Naive thymus-derived CD8-positive, alpha-beta T cell (primary cell): ENCODE measurements at regions not wholly inside any gene's neighbourhood (a gene's known extent, or its start where the extent isn't known, plus 50 kb on each side); places are given as distances from the start of the nearest gene placed in this dataset.

Experiments
- ATAC-seq, 2 donors: fragments of 150-1000 bp; cut with Tn5 transposase in 1 of 2; sonication (Bioruptor Pico), chemical (Tn5 transposase) in 1 of 2; 1 replicate in 1 of 2; 2 replicates in 1 of 2; pipeline ENCODE4 v1.10.0; 2021; ENCODE audit warnings: mild to moderate bottlenecking in 2 of 2, moderate library complexity in 2 of 2
- POLR2A ChIA-PET: fragments of 350-600 bp; sonication (Branson Sonifier 250); formaldehyde crosslinking; loops from one replicate; lab custom pipeline; 2021; ENCODE audit warnings: antibody characterized with exemption; lab: Charles Lee
- DNase-seq, 10 donors: peaks; one replicate each; pipeline versions ENCODE4 v3.0.0 to v3.0.0-alpha.2; 2020 to 2022
- H3K27ac Mint-ChIP-seq, 10 donors: one replicate each; pipeline ENCODE4 v1.8.0; 2020 to 2022; ENCODE audit warnings: mild to moderate bottlenecking in 10 of 10, mixed read lengths in 10 of 10, moderate library complexity in 4 of 10, inconsistent platforms in 1 of 10
- H3K27me3 Mint-ChIP-seq, 5 donors: one replicate each; pipeline ENCODE4 v1.8.0; 2021 to 2022; ENCODE audit warnings: mixed read lengths in 5 of 5
- H3K36me3 Mint-ChIP-seq, 3 donors: one replicate each; pipeline ENCODE4 v1.8.0; 2020 to 2022; ENCODE audit warnings: mixed read lengths in 3 of 3, mild to moderate bottlenecking in 2 of 3, inconsistent platforms in 1 of 3
- H3K4me1 Mint-ChIP-seq, 4 donors: one replicate each; pipeline ENCODE4 v1.8.0; 2021 to 2022; ENCODE audit warnings: mixed read lengths in 4 of 4
- H3K4me3 Mint-ChIP-seq, 10 donors: one replicate each; pipeline ENCODE4 v1.8.0; 2020 to 2022; ENCODE audit warnings: mild to moderate bottlenecking in 10 of 10, mixed read lengths in 10 of 10, moderate library complexity in 6 of 10, inconsistent platforms in 1 of 10
- H3K9me3 Mint-ChIP-seq, 9 donors: one replicate each; pipeline ENCODE4 v1.8.0; 2020 to 2022; ENCODE audit warnings: mixed read lengths in 9 of 9, mild to moderate bottlenecking in 3 of 9, inconsistent platforms in 1 of 9, moderate library complexity in 1 of 9

DNA sequence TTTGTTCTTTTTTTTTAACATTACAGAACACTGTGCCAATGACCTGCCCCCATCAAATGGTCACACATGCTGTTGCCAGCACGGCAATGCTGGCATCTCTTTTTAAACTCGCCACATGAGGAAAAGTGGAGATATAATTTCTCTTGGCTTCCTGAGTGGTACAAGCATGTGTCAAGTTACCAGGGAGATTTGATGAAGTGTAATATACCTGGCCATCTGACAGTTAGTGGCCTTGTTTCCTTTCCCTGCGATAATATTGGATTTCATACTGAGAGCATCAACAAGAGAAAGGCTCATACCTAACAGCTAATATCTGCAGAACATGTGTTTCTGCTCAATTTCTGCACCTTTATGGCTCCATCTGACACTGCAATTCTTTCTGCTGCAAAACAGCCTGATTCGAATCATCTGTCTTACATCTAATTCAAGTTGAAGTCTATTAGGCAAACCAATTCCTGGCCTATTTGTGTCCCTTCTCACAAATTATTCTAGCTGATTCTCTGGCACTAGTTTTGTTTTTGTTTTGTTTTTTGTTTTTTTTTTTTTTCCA, 519.5 kb downstream of the PREX1 start:
- Mint-ChIP-seq H3K36me3 (no peaks in the 10 kb centered on the region), H3K27ac (peak overlapping the region in 1 of 10 donors; percentile 11), H3K9me3 (no peaks in the 10 kb centered on the region), H3K4me1 (no peaks in the 10 kb centered on the region), H3K27me3 (peaks cover 0 to 12% (median 7%) of the 10 kb centered on the region in 5 donors), H3K4me3 (no peak overlapping the region)
- ATAC-seq (no peak), DNase-seq (no peak)
- POLR2A ChIA-PET: no interaction called here

DNA sequence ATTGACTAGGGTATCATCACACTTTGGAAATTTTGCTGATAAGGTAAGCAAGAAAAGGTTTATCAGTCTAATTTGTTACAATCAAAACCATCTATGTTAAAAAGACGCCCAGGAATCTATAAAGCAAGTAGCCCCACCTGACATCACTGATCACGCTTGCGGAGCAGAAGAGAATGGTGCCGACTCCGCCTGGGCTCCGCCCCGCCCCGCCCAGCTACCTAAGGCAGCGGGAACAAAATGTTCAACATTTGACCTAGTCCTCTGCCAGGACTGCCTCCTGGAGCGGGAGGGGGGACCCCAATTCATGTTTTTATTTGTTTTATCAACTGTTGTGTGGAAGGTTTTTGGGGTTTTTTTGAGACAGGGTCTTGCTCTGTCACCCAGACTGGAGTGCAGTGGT, 520.5 kb downstream of the PREX1 start:
- ATAC-seq (no peak), DNase-seq (no peak)
- POLR2A ChIA-PET: no interaction called here
- no peak overlapping the region for H3K4me3 Mint-ChIP-seq
- H3K9me3 Mint-ChIP-seq: no peaks in the 10 kb centered on the region
- H3K27me3 Mint-ChIP-seq: peaks cover 2 to 15% (median 12%) of the 10 kb centered on the region in 5 donors
- H3K27ac Mint-ChIP-seq: peak overlapping the region in 1 of 10 donors; percentile 81
- no peaks in the 10 kb centered on the region for H3K36me3 Mint-ChIP-seq
- no peaks in the 10 kb centered on the region for H3K4me1 Mint-ChIP-seq

GRCh38 chr20:48302844-48303542, 517.7 kb upstream of the SULF2 start:
- Mint-ChIP-seq H3K27ac (no peak overlapping the region), H3K36me3 (peaks cover 0 to 3% (median 0%) of the 10 kb centered on the region in 3 donors), H3K27me3 (peaks cover 0 to 14% (median 8%) of the 10 kb centered on the region in 5 donors), H3K9me3 (peaks cover 0 to 2% (median 0%) of the 10 kb centered on the region in 9 donors), H3K4me3 (no peak overlapping the region), H3K4me1 (no peaks in the 10 kb centered on the region)
- ATAC-seq (no peak), DNase-seq (no peak)
- POLR2A ChIA-PET: no interaction called here

GRCh38 chr20:48302149-48302548, 516.9 kb upstream of the SULF2 start:
- peaks cover 0 to 14% (median 8%) of the 10 kb centered on the region in 5 donors for H3K27me3 Mint-ChIP-seq
- no peak overlapping the region for H3K27ac Mint-ChIP-seq
- DNase-seq: no peak
- no peak for ATAC-seq
- POLR2A ChIA-PET: no interaction called here
- no peak overlapping the region for H3K4me3 Mint-ChIP-seq
- H3K36me3 Mint-ChIP-seq: peaks cover 0 to 3% (median 0%) of the 10 kb centered on the region in 3 donors
- H3K9me3 Mint-ChIP-seq: peaks cover 0 to 2% (median 0%) of the 10 kb centered on the region in 9 donors
- H3K4me1 Mint-ChIP-seq: no peaks in the 10 kb centered on the region

DNA sequence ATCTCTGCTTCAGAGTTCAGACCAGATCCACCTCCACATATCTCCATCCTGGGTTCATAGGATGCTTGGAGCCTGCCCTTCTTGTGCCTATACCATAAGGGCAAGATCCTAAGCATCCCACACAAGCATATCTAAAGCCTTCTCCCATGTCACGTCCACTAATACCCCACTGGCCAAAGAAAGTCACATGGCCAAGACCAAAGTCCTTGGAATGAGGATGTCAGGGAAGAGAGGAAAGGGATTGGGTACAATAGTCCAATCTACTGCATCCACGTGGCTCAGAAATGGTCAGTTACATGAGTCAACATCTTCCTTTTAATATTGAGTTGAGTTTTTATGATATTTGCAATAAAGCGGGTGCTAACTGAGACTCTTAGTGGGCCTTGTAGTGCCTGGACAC, 515.9 kb upstream of the SULF2 start:
- H3K36me3 Mint-ChIP-seq: peaks cover 0 to 3% (median 0%) of the 10 kb centered on the region in 3 donors
- H3K27me3 Mint-ChIP-seq: peaks cover 0 to 14% (median 8%) of the 10 kb centered on the region in 5 donors
- DNase-seq (no peak), ATAC-seq (no peak)
- H3K27ac Mint-ChIP-seq: no peak overlapping the region
- POLR2A ChIA-PET: no interaction called here
- H3K9me3 Mint-ChIP-seq: peaks cover 0 to 2% (median 0%) of the 10 kb centered on the region in 9 donors
- H3K4me1 Mint-ChIP-seq: no peaks in the 10 kb centered on the region
- no peak overlapping the region for H3K4me3 Mint-ChIP-seq

DNA sequence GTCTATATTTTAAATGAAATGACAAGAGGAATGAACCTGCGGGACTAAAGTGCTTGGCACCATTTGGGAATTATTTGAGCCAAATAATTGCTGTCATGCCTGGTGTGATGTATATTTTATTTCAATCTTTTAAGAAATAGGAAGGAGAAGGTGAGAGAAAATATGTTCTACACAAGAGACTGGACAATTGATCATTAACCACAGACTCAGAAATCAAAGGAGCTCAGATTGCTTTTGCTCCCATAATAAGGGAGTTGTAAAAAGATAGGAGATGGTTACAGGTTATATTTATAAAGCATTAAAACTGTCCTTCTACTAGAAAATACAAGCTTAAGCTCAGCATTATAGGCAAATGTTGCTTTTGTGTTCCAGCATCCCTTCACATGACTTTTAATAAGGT, 515.2 kb upstream of the SULF2 start:
- H3K27me3 Mint-ChIP-seq: peaks cover 0 to 14% (median 8%) of the 10 kb centered on the region in 5 donors
- POLR2A ChIA-PET: no interaction called here
- H3K9me3 Mint-ChIP-seq: peaks cover 0 to 2% (median 0%) of the 10 kb centered on the region in 9 donors
- no peak overlapping the region for H3K4me3 Mint-ChIP-seq
- DNase-seq (no peak), ATAC-seq (no peak)
- peaks cover 0 to 3% (median 0%) of the 10 kb centered on the region in 3 donors for H3K36me3 Mint-ChIP-seq
- H3K27ac Mint-ChIP-seq: no peak overlapping the region
- no peaks in the 10 kb centered on the region for H3K4me1 Mint-ChIP-seq

DNA sequence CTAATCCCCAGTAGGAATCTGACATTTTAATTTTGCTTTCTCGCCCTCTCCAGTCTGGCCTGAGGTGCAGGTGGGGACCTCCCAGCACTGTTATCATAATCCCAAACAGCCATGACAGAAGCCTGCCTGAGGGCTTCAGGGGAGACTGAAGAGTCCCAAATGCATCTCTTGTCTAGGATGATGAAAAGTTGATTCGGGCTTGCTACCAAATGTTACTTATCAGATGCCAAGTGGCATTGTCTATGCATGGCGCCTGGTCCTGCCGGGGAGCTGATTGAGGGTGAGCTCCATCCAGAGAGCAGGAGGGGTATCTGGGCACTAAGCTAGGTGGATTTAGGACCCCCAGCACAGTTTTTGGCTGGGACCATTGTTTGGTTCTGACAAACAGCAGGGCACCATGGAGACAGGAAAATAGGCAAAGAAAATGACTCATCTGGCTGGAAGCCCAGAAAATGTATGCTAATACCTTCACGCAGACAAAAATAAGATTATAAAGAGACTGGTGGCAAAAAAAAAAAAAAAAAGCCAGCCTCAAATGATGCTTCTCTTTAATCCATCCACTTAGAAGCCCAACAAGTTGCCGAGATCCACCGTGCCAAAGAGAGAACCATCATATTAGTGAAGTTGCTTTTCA, 513.7 kb upstream of the SULF2 start:
- ATAC-seq (no peak), DNase-seq (no peak)
- no peak overlapping the region for H3K4me3 Mint-ChIP-seq
- no peaks in the 10 kb centered on the region for H3K4me1 Mint-ChIP-seq
- POLR2A ChIA-PET: no interaction called here
- peaks cover 0 to 2% (median 0%) of the 10 kb centered on the region in 9 donors for H3K9me3 Mint-ChIP-seq
- peaks cover 5 to 14% (median 8%) of the 10 kb centered on the region in 5 donors for H3K27me3 Mint-ChIP-seq
- H3K36me3 Mint-ChIP-seq: peaks cover 0 to 3% (median 0%) of the 10 kb centered on the region in 3 donors
- H3K27ac Mint-ChIP-seq: no peak overlapping the region

GRCh38 chr20:48298433-48298832, 513.2 kb upstream of the SULF2 start:
- no peak overlapping the region for H3K27ac Mint-ChIP-seq
- H3K27me3 Mint-ChIP-seq: peaks cover 8 to 16% (median 11%) of the 10 kb centered on the region in 5 donors
- peaks cover 0 to 3% (median 0%) of the 10 kb centered on the region in 3 donors for H3K36me3 Mint-ChIP-seq
- ATAC-seq (no peak), DNase-seq (no peak)
- no peaks in the 10 kb centered on the region for H3K4me1 Mint-ChIP-seq
- no peak overlapping the region for H3K4me3 Mint-ChIP-seq
- POLR2A ChIA-PET: no interaction called here
- peaks cover 0 to 2% (median 0%) of the 10 kb centered on the region in 9 donors for H3K9me3 Mint-ChIP-seq

DNA sequence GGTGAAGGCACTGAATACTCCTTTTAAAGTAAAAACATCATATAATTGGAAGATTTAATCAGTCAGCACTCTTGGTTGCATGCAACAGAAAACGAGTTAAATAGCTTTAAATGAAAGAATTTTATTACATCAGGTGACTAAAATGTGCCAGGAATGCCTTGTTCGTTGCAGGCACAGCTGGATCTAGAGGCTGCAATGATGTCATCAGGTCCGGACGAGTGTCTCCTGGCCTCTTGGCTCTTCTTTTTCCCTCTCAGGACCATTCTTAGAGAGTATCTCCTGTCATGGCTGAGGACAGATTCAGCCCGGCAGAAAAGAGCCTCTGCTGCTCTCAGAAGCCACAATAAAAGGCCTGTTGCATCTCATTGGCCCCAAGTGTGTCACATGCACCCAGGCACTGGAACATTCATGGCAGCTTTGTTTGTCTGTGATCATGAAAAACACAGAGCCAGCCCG, 510.7 kb upstream of the SULF2 start:
- peaks cover 3 to 28% (median 9%) of the 10 kb centered on the region in 5 donors for H3K27me3 Mint-ChIP-seq
- H3K36me3 Mint-ChIP-seq: peaks cover 0 to 3% (median 0%) of the 10 kb centered on the region in 3 donors

DNA sequence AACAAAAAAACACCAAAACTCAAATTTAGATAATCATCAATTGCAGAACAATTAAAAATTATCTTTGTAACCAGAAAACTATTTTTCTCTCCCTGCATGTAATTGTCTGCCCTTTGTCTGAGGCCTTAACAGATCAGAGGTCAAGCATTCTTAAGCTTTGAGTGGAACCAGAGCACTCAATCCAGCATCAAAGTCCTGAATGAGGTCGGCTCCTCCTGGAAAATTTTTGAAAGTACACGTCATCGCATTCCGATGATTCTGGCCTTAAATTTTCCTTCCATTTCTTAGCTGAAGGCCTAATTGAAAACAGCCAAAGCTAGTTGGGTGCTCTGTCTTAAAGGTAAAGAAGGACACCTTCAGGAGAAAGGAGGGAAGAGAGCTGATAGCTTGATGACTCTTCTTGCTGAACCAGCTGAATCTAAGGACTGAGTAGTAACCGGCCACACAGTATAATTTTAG, 510.2 kb upstream of the SULF2 start:
- H3K4me1 Mint-ChIP-seq: no peaks in the 10 kb centered on the region
- peaks cover 0 to 3% (median 0%) of the 10 kb centered on the region in 3 donors for H3K36me3 Mint-ChIP-seq
- H3K27ac Mint-ChIP-seq: no peak overlapping the region
- POLR2A ChIA-PET: no interaction called here
- H3K9me3 Mint-ChIP-seq: peaks cover 0 to 2% (median 0%) of the 10 kb centered on the region in 9 donors
- H3K27me3 Mint-ChIP-seq: peaks cover 3 to 33% (median 9%) of the 10 kb centered on the region in 5 donors
- ATAC-seq (no peak), DNase-seq (no peak)
- no peak overlapping the region for H3K4me3 Mint-ChIP-seq

More for the DNA sequence above, 510.7 kb upstream of the SULF2 start:
- H3K4me1 Mint-ChIP-seq: no peaks in the 10 kb centered on the region
- H3K9me3 Mint-ChIP-seq: peaks cover 0 to 2% (median 0%) of the 10 kb centered on the region in 9 donors
- POLR2A ChIA-PET: no interaction called here
- no peak overlapping the region for H3K4me3 Mint-ChIP-seq
- H3K27ac Mint-ChIP-seq: no peak overlapping the region
- ATAC-seq (no peak), DNase-seq (no peak)

DNA sequence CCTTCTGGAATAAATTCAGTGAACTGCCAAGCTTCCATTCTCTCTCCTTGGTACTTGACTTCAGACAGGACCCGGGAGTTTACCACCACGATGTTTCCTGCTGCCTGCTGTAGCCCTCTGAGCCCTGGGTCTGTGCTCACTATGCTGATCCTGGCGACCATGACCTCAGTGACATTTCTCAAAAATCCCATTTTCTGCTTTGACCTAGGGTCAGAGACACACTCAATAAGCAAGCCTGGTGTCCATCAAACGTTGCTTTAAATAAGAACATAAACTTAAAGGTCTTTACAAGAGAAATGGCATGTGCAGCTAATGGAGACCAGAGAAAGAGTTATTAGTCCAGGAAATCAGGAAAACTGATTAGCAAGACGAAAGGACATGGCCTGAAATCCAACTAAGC, 509.7 kb upstream of the SULF2 start:
- H3K4me3 Mint-ChIP-seq: no peak overlapping the region
- no peak overlapping the region for H3K27ac Mint-ChIP-seq
- POLR2A ChIA-PET: no interaction called here
- H3K27me3 Mint-ChIP-seq: peaks cover 3 to 38% (median 8%) of the 10 kb centered on the region in 5 donors
- ATAC-seq (no peak), DNase-seq (no peak)
- H3K4me1 Mint-ChIP-seq: peaks cover 0 to 2% (median 0%) of the 10 kb centered on the region in 4 donors
- H3K36me3 Mint-ChIP-seq: peaks cover 0 to 3% (median 0%) of the 10 kb centered on the region in 3 donors
- H3K9me3 Mint-ChIP-seq: peaks cover 0 to 2% (median 0%) of the 10 kb centered on the region in 9 donors

DNA sequence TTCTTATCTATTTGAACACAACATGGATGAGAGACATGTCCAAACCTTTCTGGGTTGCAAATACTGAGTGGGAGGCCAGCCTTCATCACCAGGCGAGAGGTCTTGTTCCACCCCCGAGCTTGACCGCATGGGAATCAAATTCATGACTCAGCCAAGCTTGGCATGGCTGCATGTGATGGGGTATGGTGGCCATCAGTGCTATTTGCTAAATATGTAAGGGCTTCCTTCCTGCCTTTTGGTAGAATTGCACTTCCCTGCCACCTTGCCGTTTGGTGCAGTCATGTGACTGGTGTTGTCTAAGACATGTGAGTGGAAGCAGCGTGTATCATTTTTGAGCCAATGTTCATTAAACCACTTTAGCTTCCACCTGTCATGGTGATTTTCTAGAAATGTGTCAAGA, 508.9 kb upstream of the SULF2 start:
- Mint-ChIP-seq H3K36me3 (peaks cover 0 to 3% (median 0%) of the 10 kb centered on the region in 3 donors), H3K27me3 (peaks cover 3 to 46% (median 7%) of the 10 kb centered on the region in 5 donors), H3K4me3 (no peak overlapping the region), H3K4me1 (peaks cover 0 to 2% (median 0%) of the 10 kb centered on the region in 4 donors), H3K9me3 (peaks cover 0 to 2% (median 0%) of the 10 kb centered on the region in 9 donors), H3K27ac (no peak overlapping the region)
- DNase-seq (no peak), ATAC-seq (no peak)
- POLR2A ChIA-PET: no interaction called here

DNA sequence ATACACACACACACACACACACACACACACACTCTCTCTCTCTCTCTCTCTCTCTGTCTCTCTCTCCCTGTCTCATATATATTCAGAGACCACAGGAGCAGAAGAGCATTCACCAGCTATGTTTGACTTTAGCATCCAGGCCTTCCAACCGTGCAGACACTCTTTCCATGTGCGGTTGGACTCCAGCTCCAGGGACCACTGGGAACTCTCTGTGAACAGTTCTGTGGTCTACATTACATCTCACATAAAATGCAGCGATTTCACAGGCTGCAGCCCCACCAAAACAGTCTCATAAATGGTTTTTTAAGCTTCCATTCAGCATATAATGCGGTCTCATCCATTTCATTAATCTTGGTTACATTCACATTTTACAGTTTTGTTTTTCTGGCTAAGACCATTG, 508.4 kb upstream of the SULF2 start:
- POLR2A ChIA-PET: no interaction called here
- H3K4me3 Mint-ChIP-seq: no peak overlapping the region
- no peak for ATAC-seq
- no peak for DNase-seq
- peak overlapping the region in 1 of 10 donors; percentile 41 for H3K27ac Mint-ChIP-seq
- peaks cover 0 to 2% (median 0%) of the 10 kb centered on the region in 4 donors for H3K4me1 Mint-ChIP-seq
- peaks cover 0 to 2% (median 0%) of the 10 kb centered on the region in 9 donors for H3K9me3 Mint-ChIP-seq
- H3K27me3 Mint-ChIP-seq: peaks cover 3 to 51% (median 4%) of the 10 kb centered on the region in 5 donors
- peaks cover 0 to 3% (median 0%) of the 10 kb centered on the region in 3 donors for H3K36me3 Mint-ChIP-seq
